B cell (primary cell): ENCODE measurements at regions not wholly inside any gene's neighbourhood (a gene's known extent, or its start where the extent isn't known, plus 50 kb on each side); places are given as distances from the start of the nearest gene placed in this dataset.

Experiments used
- ATAC-seq: fragments of 200-7000 bp; cut with Tn5 transposase; one replicate; pipeline ENCODE4 v1.10.0; 2021; ENCODE audit warnings: low read depth, mild to moderate bottlenecking, moderate number of reproducible peaks, moderate library complexity
- CTCF ChIA-PET: fragments of 350-600 bp; sonication (Branson Sonifier 250); formaldehyde crosslinking; loops from one replicate; lab custom pipeline; 2021; ENCODE audit warnings: antibody characterized with exemption, inconsistent platforms; lab: Charles Lee
- POLR2A ChIA-PET: fragments of 350-600 bp; sonication (Branson Sonifier 250); formaldehyde crosslinking; loops from one replicate; lab custom pipeline; 2021; ENCODE audit warnings: antibody characterized with exemption; lab: Charles Lee
- DNase-seq: peaks from one replicate; pipeline ENCODE4 v3.0.0; 2013
- H2AFZ ChIP-seq: 2 replicates; pipeline ENCODE4 v1.6.1; 2012; ENCODE audit warnings: mild to moderate bottlenecking, low read depth, low read length; ENCODE audit not compliant: insufficient read depth, poor library complexity, severe bottlenecking
- H3K27ac ChIP-seq, 2 donors: 1 replicate in 1 of 2; 2 replicates in 1 of 2; pipeline ENCODE4 v1.5.1; 2012 to 2013; ENCODE audit warnings: low read length in 2 of 2, mild to moderate bottlenecking in 2 of 2, moderate library complexity in 1 of 2
- H3K27me3 ChIP-seq, 4 experiments: fragments of 200-600 bp in 1 of 4; sonication (generic) in 1 of 4; replicated peaks in 1 of 4; 1 replicate in 2 of 4; 2 replicates in 2 of 4; pipeline versions ENCODE4 v1.6.1 to v1.7.0; 2013 to 2016; ENCODE audit warnings: low read length in 3 of 4, mild to moderate bottlenecking in 2 of 4, mixed read lengths in 1 of 4, moderate library complexity in 1 of 4; ENCODE audit not compliant: insufficient read depth in 4 of 4, control insufficient read depth in 3 of 4; ENCODE audit errors: control extremely low read depth in 1 of 4
- H3K36me3 ChIP-seq, 2 experiments: replicated peaks in 1 of 2; 1 replicate in 1 of 2; 2 replicates in 1 of 2; pipeline versions ENCODE4 v1.6.1 to v1.7.1; 2013; ENCODE audit warnings: low read length in 1 of 2; ENCODE audit not compliant: insufficient read depth in 2 of 2, control insufficient read depth in 1 of 2; ENCODE audit errors: control extremely low read depth in 1 of 2, extremely low read depth in 1 of 2
- H3K4me1 ChIP-seq, 2 donors: fragments of 200-600 bp in 1 of 2; sonication (generic) in 1 of 2; 1 replicate in 1 of 2; 2 replicates in 1 of 2; pipeline versions ENCODE4 v1.5.1 to v1.6.1; 2013 to 2017; ENCODE audit warnings: low read length in 2 of 2; ENCODE audit not compliant: control insufficient read depth in 2 of 2, insufficient read depth in 2 of 2
- H3K4me2 ChIP-seq: replicated peaks from 2 replicates; pipeline ENCODE3; 2012; ENCODE audit warnings: mild to moderate bottlenecking, low read depth, low read length; ENCODE audit not compliant: poor library complexity, severe bottlenecking
- H3K4me3 ChIP-seq, 5 experiments: fragments of 200-600 bp in 1 of 5; sonication (generic) in 1 of 5; 1 replicate in 3 of 5; 2 replicates in 2 of 5; pipeline versions ENCODE4 v1.5.1 to v1.7.0; 2011 to 2016; ENCODE audit warnings: low read length in 4 of 5, mild to moderate bottlenecking in 4 of 5, low read depth in 2 of 5, control low read depth in 1 of 5, moderate library complexity in 1 of 5; ENCODE audit not compliant: insufficient read depth in 1 of 5; ENCODE audit errors: control extremely low read depth in 1 of 5, extremely low read depth in 1 of 5
- H3K79me2 ChIP-seq: fragments of 200-600 bp; sonication (generic); one replicate; pipeline ENCODE4 v1.6.0; 2016; ENCODE audit warnings: low read length; ENCODE audit not compliant: control insufficient read depth, insufficient read depth
- H3K9ac ChIP-seq: fragments of 200-600 bp; sonication (generic); 2 replicates; pipeline ENCODE4 v1.6.1; 2017; ENCODE audit warnings: mild to moderate bottlenecking, low read length, moderate library complexity
- H3K9me3 ChIP-seq, 3 donors: one replicate each; pipeline versions ENCODE4 v1.6.1 to v1.7.1; 2013; ENCODE audit warnings: low read length in 2 of 3; ENCODE audit not compliant: control insufficient read depth in 2 of 3, insufficient read depth in 1 of 3; ENCODE audit errors: control extremely low read depth in 1 of 3
- H4K20me1 ChIP-seq: 2 replicates; pipeline ENCODE4 v1.6.0; 2012; ENCODE audit warnings: mild to moderate bottlenecking, low read length; ENCODE audit not compliant: insufficient read depth, control insufficient read depth, poor library complexity, severe bottlenecking
- H3K27ac Mint-ChIP-seq: one replicate; pipeline ENCODE4 v1.8.0; 2021; ENCODE audit warnings: mixed read lengths
- H3K27me3 Mint-ChIP-seq: one replicate; pipeline ENCODE4 v1.8.0; 2021; ENCODE audit warnings: mixed read lengths
- H3K4me1 Mint-ChIP-seq: one replicate; pipeline ENCODE4 v1.8.0; 2021; ENCODE audit warnings: mixed read lengths
- H3K4me3 Mint-ChIP-seq: one replicate; pipeline ENCODE4 v1.8.0; 2021; ENCODE audit warnings: mixed read lengths
- H3K9me3 Mint-ChIP-seq: one replicate; pipeline ENCODE4 v1.8.0; 2022; ENCODE audit warnings: mixed read lengths; ENCODE audit not compliant: insufficient read depth
- CTCF ChIP-seq: fragments of 200-600 bp; IDR thresholded peaks from one replicate; pipeline ENCODE4 v1.8.0; 2022; ENCODE audit warnings: antibody characterized with exemption, mild to moderate bottlenecking
- EZH2 ChIP-seq: IDR thresholded peaks from 2 replicates; pipeline ENCODE4 v1.6.1; 2012; ENCODE audit warnings: borderline replicate concordance, low read depth, mild to moderate bottlenecking, moderate library complexity, low read length; ENCODE audit not compliant: insufficient read depth, poor library complexity, severe bottlenecking
- WGBS: methylation state at CpG from one replicate; pipeline ENCODE4 v1.1.5; 2013; ENCODE audit warnings: missing lambda C conversion rate; ENCODE audit not compliant: insufficient coverage; 5-methylcytosine and 5-hydroxymethylcytosine counted together
- intact Hi-C: fragments of 100-400 bp; cut with micrococcal nuclease; formaldehyde crosslinking; loops from one replicate; pipeline ENCODE4 v1.10.0; 2022

GRCh38 chr14:101353422-101353821 lies 207.9 kb upstream of the DIO3 start:
- H3K27me3 Mint-ChIP-seq: no peaks in the 10 kb centered on the region
- intact Hi-C loops: no loop called here
- H3K4me3 ChIP-seq: no peak overlapping the region
- DNase-seq: no peak
- peaks cover 10 to 13% of the 10 kb centered on the region in 2 donors for H3K4me1 ChIP-seq
- no peak overlapping the region for H3K9ac ChIP-seq
- H3K4me2 ChIP-seq: no peak overlapping the region
- peaks cover 10% of the 10 kb centered on the region for H3K9me3 Mint-ChIP-seq
- peaks cover 0 to 2% (median 0%) of the 10 kb centered on the region in 4 experiments for H3K27me3 ChIP-seq
- no peak overlapping the region for H3K27ac ChIP-seq
- CTCF ChIA-PET: no interaction called here
- H3K9me3 ChIP-seq: peaks cover 3 to 47% (median 15%) of the 10 kb centered on the region in 3 donors
- no peaks in the 10 kb centered on the region for H3K36me3 ChIP-seq
- no peak for ATAC-seq
- no peak overlapping the region for H3K27ac Mint-ChIP-seq
- peaks cover 3% of the 10 kb centered on the region for H3K4me1 Mint-ChIP-seq
- no peak overlapping the region for H2AFZ ChIP-seq
- POLR2A ChIA-PET: no interaction called here
- no CpG with 5 or more reads among the region's 2 CpGs for WGBS
- no peaks in the 10 kb centered on the region for H3K79me2 ChIP-seq
- no peak for TF ChIP-seq CTCF
- TF ChIP-seq EZH2: no peak
- H3K4me3 Mint-ChIP-seq: no peak overlapping the region
- H4K20me1 ChIP-seq: no peaks in the 10 kb centered on the region

- no peak overlapping the region for H3K9ac ChIP-seq
- no peaks in the 10 kb centered on the region for H3K36me3 ChIP-seq
- intact Hi-C loops: no loop called here
- 69% methylated on average over 2 of the region's 2 CpGs for WGBS
- TF ChIP-seq CTCF (no peak), EZH2 (no peak)
- ChIA-PET POLR2A (no interaction called here), CTCF (no interaction called here)
- peaks cover 6% of the 10 kb centered on the region for H3K27me3 Mint-ChIP-seq
- peaks cover 15% of the 10 kb centered on the region for H3K4me1 Mint-ChIP-seq
- no peak overlapping the region for H3K27ac ChIP-seq
- peaks cover 23 to 26% of the 10 kb centered on the region in 2 donors for H3K4me1 ChIP-seq
- H3K79me2 ChIP-seq: no peaks in the 10 kb centered on the region
- H3K4me2 ChIP-seq: no peak overlapping the region
- H3K4me3 ChIP-seq: no peak overlapping the region
- ATAC-seq: no peak
- DNase-seq: no peak
- no peak overlapping the region for H3K27ac Mint-ChIP-seq
- peaks cover 10% of the 10 kb centered on the region for H3K9me3 Mint-ChIP-seq
- H3K27me3 ChIP-seq: peaks cover 0 to 4% (median 0%) of the 10 kb centered on the region in 4 experiments
- no peak overlapping the region for H3K4me3 Mint-ChIP-seq
- no peaks in the 10 kb centered on the region for H4K20me1 ChIP-seq
- H3K9me3 ChIP-seq: peaks cover 1 to 44% (median 6%) of the 10 kb centered on the region in 3 donors
- H2AFZ ChIP-seq: no peak overlapping the region
Observed at GRCh38 chr14:101354726-101355125, 206.6 kb upstream of the DIO3 start.
